Stimulated activated naive CD8-positive, alpha-beta T cell treated with anti-CD3 and anti-CD28 coated beads, Interleukin-15, amount 100 ng/mL, for 72 hours (primary cell): ENCODE measurements at regions not wholly inside any gene's neighbourhood (a gene's known extent, or its start where the extent isn't known, plus 50 kb on each side); places are given as distances from the start of the nearest gene placed in this dataset.
"Not testable (repeated sequence)": the region's sequence is repeated elsewhere in the genome, so short reads cannot be mapped to it uniquely, and the experiment has no call there.

Experiments used
- ATAC-seq: fragments of 150-1000 bp; cut with Tn5 transposase; 2 replicates; pipeline ENCODE4 v1.10.0; 2021; ENCODE audit warnings: mild to moderate bottlenecking, moderate library complexity
- DNase-seq, 2 donors: peaks; one replicate each; pipeline ENCODE4 v3.0.0; 2021 to 2022
- H3K27ac Mint-ChIP-seq, 2 donors: one replicate each; pipeline ENCODE4 v1.8.0; 2022; ENCODE audit warnings: mild to moderate bottlenecking in 2 of 2, mixed read lengths in 2 of 2, moderate library complexity in 2 of 2
- H3K27me3 Mint-ChIP-seq: one replicate; pipeline ENCODE4 v1.8.0; 2022; ENCODE audit warnings: mixed read lengths
- H3K4me1 Mint-ChIP-seq: one replicate; pipeline ENCODE4 v1.8.0; 2022; ENCODE audit warnings: mild to moderate bottlenecking, mixed read lengths
- H3K4me3 Mint-ChIP-seq, 2 donors: one replicate each; pipeline ENCODE4 v1.8.0; 2022; ENCODE audit warnings: mild to moderate bottlenecking in 2 of 2, mixed read lengths in 2 of 2, moderate library complexity in 1 of 2
- H3K9me3 Mint-ChIP-seq, 2 donors: one replicate each; pipeline ENCODE4 v1.8.0; 2022; ENCODE audit warnings: mixed read lengths in 2 of 2

DNA sequence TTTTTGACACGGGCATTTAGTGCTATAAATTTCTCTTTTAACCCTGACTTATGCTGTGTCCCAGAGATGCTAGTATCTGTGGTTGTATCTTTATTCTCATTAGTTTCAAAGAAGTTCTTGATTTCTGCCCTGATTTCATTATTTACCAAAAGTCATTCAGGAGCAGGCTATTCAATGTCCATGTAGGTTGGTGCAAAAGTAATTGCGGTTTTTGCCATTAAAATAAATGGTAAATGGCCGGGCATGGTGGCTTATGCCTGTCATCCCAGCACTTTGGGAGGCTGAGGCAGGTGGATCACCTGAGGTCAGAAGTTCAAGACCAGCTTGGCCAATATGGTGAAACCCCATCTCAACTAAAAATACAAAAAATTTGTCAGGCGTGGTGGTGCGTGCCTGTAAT, 1097.4 kb upstream of the SLIT2 start:
- H3K9me3 Mint-ChIP-seq = peaks cover 12 to 23% of the 10 kb centered on the region in 2 donors
- H3K27ac Mint-ChIP-seq, H3K27me3 Mint-ChIP-seq, H3K4me3 Mint-ChIP-seq, H3K4me1 Mint-ChIP-seq, ATAC-seq, DNase-seq: not testable (repeated sequence)

DNA sequence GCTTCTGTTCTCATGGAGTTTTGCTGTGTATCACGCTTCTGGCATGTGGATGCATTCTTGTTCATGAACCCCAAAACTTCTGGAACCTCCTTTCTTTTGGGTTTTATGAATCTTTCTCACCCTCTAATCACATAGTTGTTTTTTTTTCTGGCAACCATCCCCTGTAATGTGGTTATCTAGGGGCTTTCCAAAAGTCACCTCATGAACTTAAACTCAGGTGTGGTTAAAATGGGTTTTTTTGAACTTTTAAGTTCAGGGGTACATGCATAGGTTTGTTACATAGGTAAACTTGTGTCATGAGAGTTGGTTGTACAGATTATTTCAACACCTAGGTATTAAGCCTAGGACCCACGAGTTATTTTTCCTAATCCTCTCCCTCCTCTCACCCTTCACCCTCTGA, 1099.4 kb upstream of the SLIT2 start:
- Mint-ChIP-seq H3K27me3 (no peaks in the 10 kb centered on the region), H3K9me3 (peaks cover 12 to 31% of the 10 kb centered on the region in 2 donors), H3K4me1 (no peaks in the 10 kb centered on the region), H3K4me3 (no peak overlapping the region), H3K27ac (no peak overlapping the region)
- DNase-seq (no peak), ATAC-seq (no peak)

GRCh38 chr4:19151684-19152083, 1100.0 kb upstream of the SLIT2 start:
- DNase-seq (no peak), ATAC-seq (no peak)
- H3K9me3 Mint-ChIP-seq = peaks cover 9 to 34% of the 10 kb centered on the region in 2 donors
- no peaks in the 10 kb centered on the region for H3K4me1 Mint-ChIP-seq
- H3K27ac Mint-ChIP-seq = no peak overlapping the region
- H3K27me3 Mint-ChIP-seq = no peaks in the 10 kb centered on the region
- H3K4me3 Mint-ChIP-seq = no peak overlapping the region

GRCh38 chr4:19146038-19146437, 1105.7 kb upstream of the SLIT2 start:
- ATAC-seq = no peak
- no peak overlapping the region for H3K27ac Mint-ChIP-seq
- no peak overlapping the region for H3K4me3 Mint-ChIP-seq
- H3K27me3 Mint-ChIP-seq = no peaks in the 10 kb centered on the region
- peaks cover 13 to 25% of the 10 kb centered on the region in 2 donors for H3K9me3 Mint-ChIP-seq
- no peak for DNase-seq
- H3K4me1 Mint-ChIP-seq = no peaks in the 10 kb centered on the region

DNA sequence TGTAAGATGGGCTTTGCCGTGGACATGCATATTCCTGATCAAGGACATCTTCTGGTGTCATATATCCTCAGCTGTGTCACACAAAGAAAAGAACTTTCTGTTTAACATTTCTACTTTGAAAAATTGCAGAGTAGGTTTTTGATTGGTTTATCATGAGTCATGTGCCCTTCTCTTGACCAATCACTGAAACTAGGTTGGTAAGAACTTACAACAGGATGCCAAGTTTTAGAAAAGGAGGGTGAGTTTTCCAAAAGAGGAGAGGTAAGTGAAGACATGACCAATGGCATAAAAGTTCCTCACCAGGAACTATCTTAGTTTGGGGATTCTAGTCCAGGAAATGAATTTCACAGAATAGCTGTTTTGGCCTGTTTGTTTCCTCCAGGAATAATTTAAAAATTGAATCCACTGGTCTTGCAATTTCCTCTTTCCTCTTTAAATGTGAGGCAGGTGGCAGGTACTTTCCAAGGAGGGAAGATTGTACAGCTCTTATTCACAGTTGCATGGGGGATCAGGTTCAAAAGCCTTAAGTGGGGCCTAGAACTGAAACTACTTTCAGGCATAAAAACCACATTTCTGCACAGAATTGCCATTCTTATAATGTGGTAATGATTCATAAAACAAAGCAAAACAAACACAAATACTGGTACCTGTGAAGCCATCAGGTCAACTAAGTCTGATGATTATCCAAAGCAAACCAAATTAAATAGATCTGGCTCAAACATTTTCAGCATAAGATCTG, 1114.5 kb upstream of the LCORL start:
- Mint-ChIP-seq H3K27ac (no peak overlapping the region), H3K27me3 (no peaks in the 10 kb centered on the region), H3K4me3 (no peak overlapping the region), H3K4me1 (no peaks in the 10 kb centered on the region), H3K9me3 (peaks cover 5 to 10% of the 10 kb centered on the region in 2 donors)
- DNase-seq (no peak), ATAC-seq (peak; percentile 39)

DNA sequence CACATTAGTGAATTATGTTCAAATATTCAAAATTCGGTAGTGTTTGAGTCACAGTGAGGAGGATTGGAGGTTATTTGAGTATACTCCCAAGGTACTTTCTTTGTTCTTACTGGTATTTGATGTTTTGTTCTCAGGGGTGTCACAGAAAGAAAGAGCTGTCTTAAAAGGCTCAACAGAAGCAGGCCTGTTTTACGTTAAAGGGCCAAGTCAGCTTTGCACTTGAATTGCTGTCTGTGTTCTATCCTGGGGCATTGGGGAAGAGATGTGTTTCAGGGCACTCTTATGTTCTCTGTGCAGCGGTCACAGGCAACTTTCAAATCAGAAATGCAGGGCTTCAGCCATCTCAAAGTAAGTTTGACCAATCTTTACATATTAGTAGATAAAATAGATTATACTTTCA, 1113.1 kb upstream of the LCORL start:
- Mint-ChIP-seq H3K27me3 (no peaks in the 10 kb centered on the region), H3K9me3 (peaks cover 0 to 5% of the 10 kb centered on the region in 2 donors), H3K4me3 (no peak overlapping the region), H3K4me1 (no peaks in the 10 kb centered on the region), H3K27ac (no peak overlapping the region)
- DNase-seq (no peak), ATAC-seq (no peak)

DNA sequence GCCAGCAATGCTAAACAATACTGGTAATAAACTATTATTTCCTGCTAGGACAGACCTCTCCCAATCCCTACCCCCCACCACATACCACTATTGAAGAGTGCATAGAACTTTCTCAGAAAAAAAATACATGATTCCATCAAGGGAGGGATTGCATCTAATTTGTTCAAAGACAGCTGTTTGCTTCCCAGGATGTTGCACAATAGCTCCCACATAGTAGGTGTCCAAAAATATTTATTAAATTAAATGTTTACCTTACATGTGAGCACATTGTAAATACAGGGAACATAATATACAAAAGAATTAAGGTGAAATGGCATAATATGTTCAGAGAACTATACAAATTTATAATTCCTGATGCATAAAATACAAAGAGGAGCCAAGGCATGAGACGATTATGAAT, 1111.8 kb upstream of the LCORL start:
- DNase-seq (no peak), ATAC-seq (no peak)
- Mint-ChIP-seq H3K4me3 (no peak overlapping the region), H3K4me1 (no peaks in the 10 kb centered on the region), H3K27ac (no peak overlapping the region), H3K27me3 (no peaks in the 10 kb centered on the region), H3K9me3 (peaks cover 0 to 5% of the 10 kb centered on the region in 2 donors)

DNA sequence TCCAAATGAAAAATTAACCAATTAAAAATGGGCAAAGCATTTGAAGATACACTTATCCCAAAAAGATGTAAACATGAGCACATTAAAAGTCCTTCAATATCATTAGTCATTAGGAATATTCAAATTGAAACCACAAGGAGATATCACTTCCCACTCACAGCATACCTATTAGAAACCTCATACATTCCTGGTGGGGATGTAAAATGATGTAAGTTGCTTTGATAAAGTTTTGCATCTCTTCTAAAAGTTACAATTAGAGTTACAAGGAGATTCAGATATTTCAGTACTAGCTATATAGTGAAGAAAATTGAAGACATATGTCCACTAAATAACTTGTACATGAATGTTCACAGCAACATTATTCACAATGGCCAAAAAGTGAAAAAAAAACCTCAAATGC, 1109.3 kb upstream of the LCORL start:
- no peak for ATAC-seq
- peaks cover 5 to 9% of the 10 kb centered on the region in 2 donors for H3K9me3 Mint-ChIP-seq

DNA sequence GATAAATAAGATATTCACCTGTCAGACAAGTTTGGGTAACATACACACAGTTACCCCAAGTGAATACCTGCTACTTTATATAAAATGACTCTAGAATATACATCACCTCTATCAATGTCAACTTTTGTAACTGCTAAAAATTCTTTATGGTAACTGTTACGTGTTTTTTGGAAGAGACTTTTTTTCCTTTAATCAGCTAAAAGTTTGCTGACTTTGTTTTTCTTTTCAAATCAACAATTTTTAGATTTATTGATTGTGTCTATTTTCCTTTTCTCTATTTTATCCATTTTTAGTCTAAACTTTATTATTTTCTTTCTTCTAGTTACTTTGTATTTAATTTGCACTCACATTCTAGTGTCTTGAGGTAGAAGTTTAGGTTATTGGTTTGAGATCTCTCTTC, 1106.6 kb upstream of the LCORL start:
- no peak for DNase-seq
- Mint-ChIP-seq H3K4me3 (no peak overlapping the region), H3K4me1 (no peaks in the 10 kb centered on the region), H3K27ac (peak overlapping the region in 1 of 2 donors; percentile 75), H3K27me3 (no peaks in the 10 kb centered on the region), H3K9me3 (peaks cover 22 to 26% of the 10 kb centered on the region in 2 donors)
- no peak for ATAC-seq

More for the DNA sequence above, 1109.3 kb upstream of the LCORL start:
- H3K4me3 Mint-ChIP-seq = no peak overlapping the region
- no peaks in the 10 kb centered on the region for H3K4me1 Mint-ChIP-seq
- DNase-seq = no peak
- no peaks in the 10 kb centered on the region for H3K27me3 Mint-ChIP-seq
- H3K27ac Mint-ChIP-seq = no peak overlapping the region

DNA sequence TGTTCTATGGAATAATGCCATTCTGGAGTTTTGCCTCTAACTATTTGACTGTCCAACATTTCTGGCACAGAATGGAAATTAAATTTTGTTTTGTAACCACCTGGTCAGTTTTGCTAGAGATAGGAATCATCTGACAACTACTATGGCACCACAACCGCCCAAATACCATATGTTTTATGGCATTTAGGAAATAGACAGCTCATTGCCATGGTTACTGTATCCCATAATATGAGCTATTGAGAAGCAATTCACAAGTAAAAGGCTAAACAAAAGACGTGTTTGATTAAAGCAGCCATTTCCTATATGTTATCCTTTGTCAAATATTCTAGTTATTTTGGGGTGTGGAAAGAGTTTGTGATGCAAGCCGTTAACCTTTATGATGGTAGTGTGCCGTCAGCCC, 1105.3 kb upstream of the LCORL start:
- H3K27ac Mint-ChIP-seq = no peak overlapping the region
- H3K4me1 Mint-ChIP-seq = no peaks in the 10 kb centered on the region
- ATAC-seq (no peak), DNase-seq (no peak)
- peaks cover 22 to 26% of the 10 kb centered on the region in 2 donors for H3K9me3 Mint-ChIP-seq
- no peaks in the 10 kb centered on the region for H3K27me3 Mint-ChIP-seq
- no peak overlapping the region for H3K4me3 Mint-ChIP-seq

- ATAC-seq (no peak), DNase-seq (no peak)
- H3K9me3 Mint-ChIP-seq = peaks cover 22 to 26% of the 10 kb centered on the region in 2 donors
- H3K4me1 Mint-ChIP-seq = no peaks in the 10 kb centered on the region
- H3K4me3 Mint-ChIP-seq = no peak overlapping the region
- H3K27me3 Mint-ChIP-seq = no peaks in the 10 kb centered on the region
- H3K27ac Mint-ChIP-seq = no peak overlapping the region
Observed at GRCh38 chr4:19123681-19124080, 1102.1 kb upstream of the LCORL start.

- ATAC-seq = no peak
- Mint-ChIP-seq H3K4me3 (no peak overlapping the region), H3K9me3 (peaks cover 12% of the 10 kb centered on the region in 2 donors), H3K27me3 (no peaks in the 10 kb centered on the region), H3K27ac (no peak overlapping the region), H3K4me1 (no peaks in the 10 kb centered on the region)
- DNase-seq = no peak
Observed at GRCh38 chr4:19119904-19120560, 1098.5 kb upstream of the LCORL start.

DNA sequence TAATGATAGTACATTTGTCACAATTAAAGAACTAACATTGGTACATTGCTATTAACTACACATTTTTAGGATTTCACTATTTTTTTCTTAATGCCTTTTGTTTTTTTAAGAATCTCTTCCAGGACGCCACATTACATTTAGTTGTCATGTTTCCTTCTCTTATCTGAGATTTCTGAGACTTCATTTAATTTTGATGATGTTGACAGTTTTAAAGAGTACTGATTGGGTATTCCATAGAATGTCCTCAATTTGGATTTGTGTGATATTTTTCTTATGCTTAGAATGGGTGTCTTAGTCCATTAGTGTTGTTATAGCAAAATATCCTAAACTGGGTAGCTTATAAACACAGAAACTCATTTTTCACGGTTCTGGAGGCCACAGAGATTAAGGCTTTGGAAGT, 1095.5 kb upstream of the LCORL start:
- H3K4me1 Mint-ChIP-seq = no peaks in the 10 kb centered on the region

DNA sequence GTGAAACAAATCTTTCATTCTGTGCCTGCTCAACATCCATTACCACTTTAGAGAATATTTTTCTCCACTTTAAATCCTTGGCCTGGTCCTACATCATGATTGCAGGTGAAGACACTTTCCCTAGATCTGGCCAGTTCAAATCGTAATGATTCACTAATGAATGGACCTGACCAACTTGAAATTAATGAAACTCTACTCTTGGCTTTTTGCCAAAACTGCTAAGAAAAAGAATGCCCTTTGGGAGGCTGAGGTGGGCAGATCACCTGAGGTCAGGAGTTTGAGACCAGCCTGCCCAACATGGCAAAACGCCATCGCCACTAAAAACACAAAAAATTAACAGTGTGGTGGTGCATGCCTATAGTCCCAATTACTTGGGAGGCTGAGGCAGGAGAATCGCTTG, 1082.6 kb upstream of the LCORL start:
- Mint-ChIP-seq H3K9me3 (peaks cover 21 to 24% of the 10 kb centered on the region in 2 donors), H3K27ac (no peak overlapping the region), H3K4me3 (no peak overlapping the region), H3K27me3 (no peaks in the 10 kb centered on the region), H3K4me1 (no peaks in the 10 kb centered on the region)
- ATAC-seq (no peak), DNase-seq (no peak)

More for the DNA sequence above, 1095.5 kb upstream of the LCORL start:
- DNase-seq (no peak), ATAC-seq (no peak)
- Mint-ChIP-seq H3K27me3 (no peaks in the 10 kb centered on the region), H3K4me3 (no peak overlapping the region), H3K9me3 (no peaks in the 10 kb centered on the region), H3K27ac (no peak overlapping the region)

- Mint-ChIP-seq H3K27me3 (no peaks in the 10 kb centered on the region), H3K4me1 (no peaks in the 10 kb centered on the region), H3K27ac (no peak overlapping the region), H3K9me3 (peaks cover 22 to 24% of the 10 kb centered on the region in 2 donors), H3K4me3 (no peak overlapping the region)
- no peak for ATAC-seq
- DNase-seq = no peak
Observed at GRCh38 chr4:19095491-19096046, 1074.0 kb upstream of the LCORL start.

- no peak for DNase-seq
- Mint-ChIP-seq H3K4me3 (no peak overlapping the region), H3K4me1 (no peaks in the 10 kb centered on the region), H3K9me3 (peaks cover 15 to 17% of the 10 kb centered on the region in 2 donors), H3K27me3 (no peaks in the 10 kb centered on the region), H3K27ac (no peak overlapping the region)
- ATAC-seq = no peak
Observed at GRCh38 chr4:19093951-19094350, 1072.4 kb upstream of the LCORL start.
